Neural crest cell (in vitro differentiated cells): ENCODE measurements at regions not wholly inside any gene's neighbourhood (a gene's known extent, or its start where the extent isn't known, plus 50 kb on each side); places are given as distances from the start of the nearest gene placed in this dataset.

Experiments used
- DNase-seq: peaks from one replicate; pipeline ENCODE4 v3.0.0; 2021; ENCODE audit warnings: low read depth, mixed read lengths, low spot score
- H3K27ac Mint-ChIP-seq: one replicate; pipeline ENCODE4 v1.8.0; 2021; ENCODE audit warnings: mild to moderate bottlenecking, mixed read lengths; ENCODE audit not compliant: unreplicated experiment
- H3K27me3 Mint-ChIP-seq: 2 replicates; pipeline ENCODE4 v1.8.0; 2021; ENCODE audit warnings: low read depth, mild to moderate bottlenecking, mixed read lengths
- H3K36me3 Mint-ChIP-seq: 2 replicates; pipeline ENCODE4 v1.8.0; 2021; ENCODE audit warnings: low read depth, mild to moderate bottlenecking, mixed read lengths
- H3K4me1 Mint-ChIP-seq: 2 replicates; pipeline ENCODE4 v1.8.0; 2021; ENCODE audit warnings: mixed read lengths
- H3K4me3 Mint-ChIP-seq: one replicate; pipeline ENCODE4 v1.8.0; 2021; ENCODE audit warnings: mild to moderate bottlenecking, mixed read lengths
- H3K9me3 Mint-ChIP-seq: 2 replicates; pipeline ENCODE4 v1.8.0; 2021; ENCODE audit warnings: mixed read lengths
- TF ChIP-seq, protein P1 (sequence below): fragments of 200-600 bp; sonication (generic); conservative IDR thresholded peaks from 2 replicates; pipeline ENCODE4 v1.5.0; 2021; ENCODE audit warnings: antibody characterized with exemption, mild to moderate bottlenecking

DNA sequence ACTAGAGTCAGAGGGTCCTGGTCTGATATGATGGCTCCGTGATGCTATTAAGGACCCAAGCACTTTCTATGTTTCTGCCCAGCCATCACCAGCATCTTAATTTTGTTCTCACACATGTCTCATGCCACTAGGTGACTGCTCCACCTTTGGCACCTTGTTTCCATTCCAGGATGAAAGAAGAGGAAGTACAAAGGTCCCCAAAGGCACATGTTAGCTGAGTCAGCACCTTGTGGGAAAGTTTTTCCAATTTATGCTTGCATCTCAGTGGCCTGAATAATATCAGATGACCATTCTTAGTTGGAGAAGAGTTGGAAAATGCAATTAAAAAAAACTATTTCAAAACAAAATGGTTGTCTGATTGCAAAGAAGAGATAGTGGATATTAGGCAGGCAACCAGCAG is 341.0 kb upstream of the NPSR1 start:
- Mint-ChIP-seq H3K4me3 (no peak overlapping the region), H3K36me3 (peaks cover 7% of the 10 kb centered on the region), H3K27me3 (no peaks in the 10 kb centered on the region), H3K9me3 (peaks cover 5% of the 10 kb centered on the region), H3K27ac (no peak overlapping the region), H3K4me1 (peaks cover 4% of the 10 kb centered on the region)
- TF ChIP-seq, protein P1, sequence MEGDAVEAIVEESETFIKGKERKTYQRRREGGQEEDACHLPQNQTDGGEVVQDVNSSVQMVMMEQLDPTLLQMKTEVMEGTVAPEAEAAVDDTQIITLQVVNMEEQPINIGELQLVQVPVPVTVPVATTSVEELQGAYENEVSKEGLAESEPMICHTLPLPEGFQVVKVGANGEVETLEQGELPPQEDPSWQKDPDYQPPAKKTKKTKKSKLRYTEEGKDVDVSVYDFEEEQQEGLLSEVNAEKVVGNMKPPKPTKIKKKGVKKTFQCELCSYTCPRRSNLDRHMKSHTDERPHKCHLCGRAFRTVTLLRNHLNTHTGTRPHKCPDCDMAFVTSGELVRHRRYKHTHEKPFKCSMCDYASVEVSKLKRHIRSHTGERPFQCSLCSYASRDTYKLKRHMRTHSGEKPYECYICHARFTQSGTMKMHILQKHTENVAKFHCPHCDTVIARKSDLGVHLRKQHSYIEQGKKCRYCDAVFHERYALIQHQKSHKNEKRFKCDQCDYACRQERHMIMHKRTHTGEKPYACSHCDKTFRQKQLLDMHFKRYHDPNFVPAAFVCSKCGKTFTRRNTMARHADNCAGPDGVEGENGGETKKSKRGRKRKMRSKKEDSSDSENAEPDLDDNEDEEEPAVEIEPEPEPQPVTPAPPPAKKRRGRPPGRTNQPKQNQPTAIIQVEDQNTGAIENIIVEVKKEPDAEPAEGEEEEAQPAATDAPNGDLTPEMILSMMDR = no peak
- DNase-seq = no peak

DNA sequence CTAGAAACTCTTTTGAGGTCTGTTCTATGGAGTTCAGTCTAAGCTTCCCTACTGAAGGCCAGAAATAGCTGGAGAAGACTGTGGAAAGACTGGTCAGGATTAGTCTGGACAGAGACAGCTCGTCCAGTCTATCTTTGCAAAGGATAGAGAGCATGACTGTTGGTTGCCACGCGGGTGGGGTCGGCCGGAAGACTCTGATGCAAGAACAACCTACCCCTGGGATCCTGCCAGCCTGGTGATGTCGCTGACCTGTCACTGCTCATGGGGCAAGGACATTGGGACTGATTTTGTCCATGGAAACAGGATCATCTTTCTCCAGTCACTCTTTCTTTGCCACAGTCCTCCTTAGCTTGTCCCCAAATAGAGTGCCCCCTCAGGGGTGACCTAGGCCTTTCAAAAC is 337.6 kb upstream of the NPSR1 start:
- peaks cover 4% of the 10 kb centered on the region for H3K4me1 Mint-ChIP-seq
- H3K27me3 Mint-ChIP-seq = no peaks in the 10 kb centered on the region
- DNase-seq = no peak
- no peak overlapping the region for H3K4me3 Mint-ChIP-seq
- no peak overlapping the region for H3K27ac Mint-ChIP-seq
- H3K36me3 Mint-ChIP-seq = no peaks in the 10 kb centered on the region
- no peaks in the 10 kb centered on the region for H3K9me3 Mint-ChIP-seq
- TF ChIP-seq, protein P1 = no peak

DNA sequence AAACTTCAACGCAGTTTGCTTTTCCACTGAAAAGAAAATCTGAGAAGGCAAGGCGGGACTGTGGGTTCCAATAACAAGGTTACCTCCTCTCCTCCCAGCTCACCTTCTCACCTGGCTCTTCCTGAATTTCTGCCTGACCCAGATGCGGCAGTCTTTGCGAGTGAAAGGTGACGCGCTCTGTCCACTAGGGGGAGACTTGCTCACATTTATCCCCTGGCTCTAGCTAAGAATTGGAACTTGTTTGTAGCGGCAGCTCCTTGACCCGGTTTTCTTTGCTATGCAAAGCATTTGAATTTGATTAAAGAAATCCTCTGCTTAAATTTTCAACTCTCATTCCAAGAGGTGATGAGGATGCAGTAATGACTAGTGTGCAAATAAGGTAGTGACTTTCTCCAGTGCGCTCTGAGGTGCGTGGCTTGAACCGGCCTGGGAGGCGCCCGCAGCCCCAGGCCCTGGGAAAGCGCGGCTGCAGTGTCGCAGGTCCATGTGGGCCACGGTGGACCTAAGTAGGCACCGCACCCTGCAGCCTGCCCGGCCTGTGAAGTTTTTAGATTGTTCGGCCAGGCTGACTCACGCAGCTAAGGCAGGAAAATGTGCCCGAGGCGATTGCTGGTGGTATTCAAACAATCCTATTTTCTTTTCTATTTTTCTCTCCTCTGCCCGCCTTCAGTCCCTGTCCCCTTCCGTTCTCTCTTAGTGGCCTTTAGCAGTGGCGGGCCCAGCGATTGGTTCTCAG is 336.9 kb upstream of the NPSR1 start:
- Mint-ChIP-seq H3K4me3 (peak overlapping the region; percentile 35), H3K27me3 (no peaks in the 10 kb centered on the region), H3K27ac (no peak overlapping the region), H3K9me3 (no peaks in the 10 kb centered on the region), H3K4me1 (peaks cover 4% of the 10 kb centered on the region), H3K36me3 (no peaks in the 10 kb centered on the region)
- TF ChIP-seq, protein P1 = peak; percentile 98
- DNase-seq = peak; percentile 59

DNA sequence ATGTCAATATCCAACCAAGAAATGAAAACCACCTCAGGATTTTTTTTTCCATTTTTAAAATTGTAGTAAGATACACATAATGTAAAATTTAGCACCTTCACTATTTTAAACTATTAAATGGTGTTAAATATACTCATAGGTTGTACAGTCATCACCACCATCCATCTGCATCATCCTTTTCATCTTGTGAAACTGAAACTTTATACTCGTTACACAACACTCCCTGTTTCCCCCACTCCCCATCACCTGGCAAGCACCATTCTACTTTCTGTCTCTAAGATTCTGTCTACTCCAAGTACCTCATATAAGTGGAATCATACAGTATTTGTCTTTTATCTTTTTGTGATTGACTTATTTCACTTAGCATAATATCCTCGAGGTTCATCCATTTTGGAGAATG is 335.2 kb upstream of the NPSR1 start:
- H3K27me3 Mint-ChIP-seq = no peaks in the 10 kb centered on the region
- TF ChIP-seq, protein P1 = no peak
- H3K27ac Mint-ChIP-seq = no peak overlapping the region
- DNase-seq = no peak
- no peak overlapping the region for H3K4me3 Mint-ChIP-seq
- no peaks in the 10 kb centered on the region for H3K36me3 Mint-ChIP-seq
- peaks cover 3% of the 10 kb centered on the region for H3K9me3 Mint-ChIP-seq
- H3K4me1 Mint-ChIP-seq = peaks cover 4% of the 10 kb centered on the region

DNA sequence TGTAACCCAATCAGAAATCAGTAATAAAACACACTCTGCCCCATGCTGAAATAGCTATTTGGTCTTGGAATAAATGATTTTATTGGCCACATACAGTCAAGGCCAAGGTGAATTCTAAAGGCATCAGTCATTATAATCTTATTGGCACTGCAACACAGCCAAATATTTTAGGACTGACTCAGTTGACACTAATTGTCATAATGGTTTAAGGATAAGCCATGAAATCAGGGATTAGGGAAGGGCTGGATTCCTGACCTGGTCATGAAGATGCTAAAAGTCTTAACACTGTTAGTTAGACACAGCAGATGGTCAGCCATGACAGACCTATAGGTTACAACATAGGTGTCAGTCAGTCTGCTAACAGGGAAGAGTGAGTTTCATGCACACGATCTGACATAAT is 330.3 kb upstream of the NPSR1 start:
- H3K27me3 Mint-ChIP-seq = no peaks in the 10 kb centered on the region
- no peak overlapping the region for H3K4me3 Mint-ChIP-seq
- no peak overlapping the region for H3K27ac Mint-ChIP-seq
- TF ChIP-seq, protein P1 = no peak
- no peaks in the 10 kb centered on the region for H3K4me1 Mint-ChIP-seq
- no peak for DNase-seq
- H3K9me3 Mint-ChIP-seq = peaks cover 3% of the 10 kb centered on the region
- H3K36me3 Mint-ChIP-seq = no peaks in the 10 kb centered on the region
